ENCODE measurements at regions not wholly inside any gene's neighbourhood (a gene's known extent, or its start where the extent isn't known, plus 50 kb on each side); places are given as distances from the start of the nearest gene placed in this dataset.

DNA sequence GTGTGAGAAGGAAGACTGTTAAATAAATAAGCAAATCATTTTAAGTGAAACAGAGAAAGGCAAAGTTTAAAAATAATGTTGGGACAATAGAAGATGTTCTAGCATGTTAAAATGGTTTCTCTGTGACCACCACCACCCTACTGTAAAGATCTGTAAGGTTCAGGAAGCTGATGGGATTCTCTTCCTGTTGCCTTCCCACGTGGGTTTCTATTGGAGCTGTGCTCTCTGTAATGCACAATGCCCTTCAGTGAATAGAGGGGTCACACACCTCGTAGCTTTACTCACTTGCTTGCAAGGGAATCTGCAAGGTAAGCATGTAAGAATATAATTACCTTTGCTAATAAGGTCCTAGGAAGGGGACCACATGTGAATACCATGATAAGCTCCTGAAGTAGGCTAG, 170.5 kb downstream of the CASP12 start:
- TF ChIP-seq, protein P1, sequence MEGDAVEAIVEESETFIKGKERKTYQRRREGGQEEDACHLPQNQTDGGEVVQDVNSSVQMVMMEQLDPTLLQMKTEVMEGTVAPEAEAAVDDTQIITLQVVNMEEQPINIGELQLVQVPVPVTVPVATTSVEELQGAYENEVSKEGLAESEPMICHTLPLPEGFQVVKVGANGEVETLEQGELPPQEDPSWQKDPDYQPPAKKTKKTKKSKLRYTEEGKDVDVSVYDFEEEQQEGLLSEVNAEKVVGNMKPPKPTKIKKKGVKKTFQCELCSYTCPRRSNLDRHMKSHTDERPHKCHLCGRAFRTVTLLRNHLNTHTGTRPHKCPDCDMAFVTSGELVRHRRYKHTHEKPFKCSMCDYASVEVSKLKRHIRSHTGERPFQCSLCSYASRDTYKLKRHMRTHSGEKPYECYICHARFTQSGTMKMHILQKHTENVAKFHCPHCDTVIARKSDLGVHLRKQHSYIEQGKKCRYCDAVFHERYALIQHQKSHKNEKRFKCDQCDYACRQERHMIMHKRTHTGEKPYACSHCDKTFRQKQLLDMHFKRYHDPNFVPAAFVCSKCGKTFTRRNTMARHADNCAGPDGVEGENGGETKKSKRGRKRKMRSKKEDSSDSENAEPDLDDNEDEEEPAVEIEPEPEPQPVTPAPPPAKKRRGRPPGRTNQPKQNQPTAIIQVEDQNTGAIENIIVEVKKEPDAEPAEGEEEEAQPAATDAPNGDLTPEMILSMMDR (IDR thresholded peaks at IDR 0.05), result no peak
- no peak for TF ChIP-seq EP300 (IDR thresholded peaks at IDR 0.05)

Measured in stomach (tissue), 4 donors.